MM.1S (cell line): ENCODE measurements at regions not wholly inside any gene's neighbourhood (a gene's known extent, or its start where the extent isn't known, plus 50 kb on each side); places are given as distances from the start of the nearest gene placed in this dataset.

ENCODE experiments used
- DNase-seq: peaks from one replicate; pipeline ENCODE4 v3.0.0-alpha.2; 2015
- H2AFZ ChIP-seq: fragments of 300-600 bp; sonication (generic); 2 replicates; pipeline ENCODE4 v1.6.0; 2016; ENCODE audit warnings: antibody characterized with exemption, low read length
- H3F3A ChIP-seq: fragments of 300-600 bp; sonication (generic); 2 replicates; pipeline ENCODE4 v1.6.1; 2016; ENCODE audit warnings: mild to moderate bottlenecking, antibody characterized with exemption, low read length, moderate library complexity, mixed read lengths; ENCODE audit not compliant: insufficient read depth
- H3K27ac ChIP-seq: fragments of 300-600 bp; sonication (generic); 2 replicates; pipeline ENCODE4 v1.5.1; 2016; ENCODE audit warnings: mild to moderate bottlenecking, low read length
- H3K27me3 ChIP-seq: fragments of 300-600 bp; sonication (generic); replicated peaks from 2 replicates; pipeline ENCODE4 v1.6.0; 2016; ENCODE audit warnings: low read length; ENCODE audit not compliant: insufficient read depth
- H3K36me3 ChIP-seq: fragments of 300-600 bp; sonication (generic); replicated peaks from 2 replicates; pipeline ENCODE4 v1.6.1; 2016; ENCODE audit warnings: mild to moderate bottlenecking, low read length, mixed read lengths; ENCODE audit not compliant: insufficient read depth
- H3K4me1 ChIP-seq: fragments of 300-600 bp; sonication (generic); 2 replicates; pipeline ENCODE4 v1.6.1; 2016; ENCODE audit warnings: low read length, mixed read lengths
- H3K4me2 ChIP-seq: fragments of 300-600 bp; sonication (generic); 2 replicates; pipeline ENCODE4 v1.6.0; 2016; ENCODE audit warnings: low read depth, low read length
- H3K4me3 ChIP-seq: fragments of 300-600 bp; sonication (generic); 2 replicates; pipeline ENCODE4 v1.5.1; 2016; ENCODE audit warnings: low read length, mixed read lengths
- H3K79me2 ChIP-seq: fragments of 300-600 bp; sonication (generic); 2 replicates; pipeline ENCODE4 v1.6.1; 2016; ENCODE audit warnings: mixed run types, low read length, mixed read lengths
- H3K9ac ChIP-seq: fragments of 300-600 bp; sonication (generic); 2 replicates; pipeline ENCODE4 v1.6.1; 2016; ENCODE audit warnings: low read length, mixed read lengths
- H3K9me2 ChIP-seq: fragments of 300-600 bp; sonication (generic); replicated peaks from 2 replicates; pipeline ENCODE4 v1.6.1; 2016; ENCODE audit warnings: mild to moderate bottlenecking, low read length, mixed read lengths; ENCODE audit not compliant: insufficient read depth
- H3K9me3 ChIP-seq: fragments of 300-600 bp; sonication (generic); replicated peaks from 2 replicates; pipeline ENCODE4 v1.6.1; 2016; ENCODE audit warnings: mild to moderate bottlenecking, low read length, mixed read lengths; ENCODE audit not compliant: insufficient read depth
- H4K20me1 ChIP-seq: fragments of 300-600 bp; sonication (generic); 2 replicates; pipeline ENCODE4 v1.6.1; 2016; ENCODE audit warnings: mild to moderate bottlenecking, low read length, moderate library complexity, mixed read lengths; ENCODE audit not compliant: insufficient read depth
- CTCF ChIP-seq: fragments of 300-600 bp; sonication (generic); IDR thresholded peaks from 2 replicates; pipeline ENCODE4 v1.5.1; 2016; ENCODE audit warnings: antibody characterized with exemption, low read length, mixed read lengths
- EZH2 ChIP-seq: fragments of 300-600 bp; sonication (generic); optimal IDR thresholded peaks from 2 replicates; pipeline ENCODE3; 2017; ENCODE audit warnings: low read depth, mild to moderate bottlenecking, antibody characterized with exemption, low read length, mixed read lengths
- EZH2phosphoT487 ChIP-seq: fragments of 300-600 bp; sonication (generic); IDR thresholded peaks from 2 replicates; pipeline ENCODE4 v1.6.1; 2018; ENCODE audit warnings: antibody characterized with exemption, low read length

- TF ChIP-seq EZH2 (no peak), CTCF (no peak), EZH2phosphoT487 (no peak)
- Histone ChIP-seq H3K4me1 (no peaks in the 10 kb centered on the region), H4K20me1 (no peaks in the 10 kb centered on the region), H2AFZ (no peak overlapping the region), H3K9me3 (no peaks in the 10 kb centered on the region), H3F3A (no peaks in the 10 kb centered on the region), H3K9ac (no peak overlapping the region), H3K4me3 (no peak overlapping the region), H3K27me3 (no peaks in the 10 kb centered on the region), H3K9me2 (no peaks in the 10 kb centered on the region), H3K36me3 (no peaks in the 10 kb centered on the region), H3K79me2 (no peaks in the 10 kb centered on the region), H3K27ac (no peak overlapping the region), H3K4me2 (no peak overlapping the region)
- no peak for DNase-seq
Observed at GRCh38 chr5:128631771-128632170, 93.7 kb upstream of the FBN2 start.

GRCh38 chr5:128632264-128632663 is 94.2 kb upstream of the FBN2 start:
- no peaks in the 10 kb centered on the region for H3K9me2 ChIP-seq
- no peak overlapping the region for H3K9ac ChIP-seq
- no peaks in the 10 kb centered on the region for H4K20me1 ChIP-seq
- no peaks in the 10 kb centered on the region for H3F3A ChIP-seq
- H3K4me3 ChIP-seq, result no peak overlapping the region
- no peak overlapping the region for H3K4me2 ChIP-seq
- TF ChIP-seq CTCF, result no peak
- no peak overlapping the region for H3K27ac ChIP-seq
- H3K79me2 ChIP-seq, result no peaks in the 10 kb centered on the region
- no peaks in the 10 kb centered on the region for H3K9me3 ChIP-seq
- no peaks in the 10 kb centered on the region for H3K4me1 ChIP-seq
- H3K27me3 ChIP-seq, result no peaks in the 10 kb centered on the region
- H3K36me3 ChIP-seq, result no peaks in the 10 kb centered on the region
- no peak for DNase-seq
- no peak overlapping the region for H2AFZ ChIP-seq

GRCh38 chr5:128633901-128634300 is 95.9 kb upstream of the FBN2 start:
- H3F3A ChIP-seq, result no peaks in the 10 kb centered on the region
- H3K4me2 ChIP-seq, result no peak overlapping the region
- no peaks in the 10 kb centered on the region for H3K9me3 ChIP-seq
- no peaks in the 10 kb centered on the region for H4K20me1 ChIP-seq
- DNase-seq, result no peak
- no peak overlapping the region for H3K4me3 ChIP-seq
- H3K4me1 ChIP-seq, result no peaks in the 10 kb centered on the region
- no peak overlapping the region for H2AFZ ChIP-seq
- no peaks in the 10 kb centered on the region for H3K27me3 ChIP-seq
- H3K27ac ChIP-seq, result no peak overlapping the region
- no peaks in the 10 kb centered on the region for H3K36me3 ChIP-seq
- H3K79me2 ChIP-seq, result no peaks in the 10 kb centered on the region
- no peak overlapping the region for H3K9ac ChIP-seq
- TF ChIP-seq EZH2phosphoT487, result no peak
- TF ChIP-seq CTCF, result no peak
- no peak for TF ChIP-seq EZH2
- no peaks in the 10 kb centered on the region for H3K9me2 ChIP-seq

GRCh38 chr5:128635379-128635778 is 97.3 kb upstream of the FBN2 start:
- DNase-seq, result no peak
- Histone ChIP-seq H3F3A (no peaks in the 10 kb centered on the region), H3K79me2 (no peaks in the 10 kb centered on the region), H3K27me3 (no peaks in the 10 kb centered on the region), H3K9me3 (no peaks in the 10 kb centered on the region), H3K4me3 (no peak overlapping the region), H3K9me2 (no peaks in the 10 kb centered on the region), H3K4me2 (no peak overlapping the region), H2AFZ (no peak overlapping the region), H4K20me1 (no peaks in the 10 kb centered on the region), H3K27ac (no peak overlapping the region), H3K9ac (no peak overlapping the region), H3K4me1 (no peaks in the 10 kb centered on the region), H3K36me3 (no peaks in the 10 kb centered on the region)
- TF ChIP-seq EZH2 (no peak), EZH2phosphoT487 (no peak), CTCF (no peak)
